Brain microvascular endothelial cell (primary cell): ENCODE measurements at regions not wholly inside any gene's neighbourhood (a gene's known extent, or its start where the extent isn't known, plus 50 kb on each side); places are given as distances from the start of the nearest gene placed in this dataset.

Experiments used
- DNase-seq: peaks from one replicate; pipeline ENCODE4 v3.0.0-alpha.2; 2020
- H3K27ac ChIP-seq: fragments of 250-450 bp; sonication (Bioruptor Pico); 2 replicates; pipeline ENCODE4 v1.5.1; 2020; ENCODE audit warnings: mild to moderate bottlenecking, moderate library complexity
- H3K27me3 ChIP-seq: fragments of 250-450 bp; sonication (Bioruptor Pico); replicated peaks from 2 replicates; pipeline ENCODE4 v1.5.1; 2020; ENCODE audit warnings: mild to moderate bottlenecking
- H3K36me3 ChIP-seq: fragments of 250-450 bp; sonication (Bioruptor Pico); replicated peaks from 2 replicates; pipeline ENCODE4 v1.5.1; 2020; ENCODE audit warnings: mild to moderate bottlenecking
- H3K4me3 ChIP-seq: 2 replicates; pipeline ENCODE4 v1.5.1; 2011; ENCODE audit warnings: low read depth, mild to moderate bottlenecking, control low read depth, low read length, moderate library complexity
- in situ Hi-C: cut with HindIII; loops from 2 replicates; pipeline ENCODE4 v1.10.0; 2017; ENCODE audit warnings: low sequenced_read_pairs, low pct_ligation_motif_present
- TF ChIP-seq, protein P1 (sequence below): IDR thresholded peaks from 2 replicates; pipeline ENCODE4 v1.5.1; 2011; ENCODE audit warnings: low read depth, mild to moderate bottlenecking, moderate library complexity, low read length, control low read depth, inconsistent platforms; ENCODE audit errors: missing control alignments

DNA sequence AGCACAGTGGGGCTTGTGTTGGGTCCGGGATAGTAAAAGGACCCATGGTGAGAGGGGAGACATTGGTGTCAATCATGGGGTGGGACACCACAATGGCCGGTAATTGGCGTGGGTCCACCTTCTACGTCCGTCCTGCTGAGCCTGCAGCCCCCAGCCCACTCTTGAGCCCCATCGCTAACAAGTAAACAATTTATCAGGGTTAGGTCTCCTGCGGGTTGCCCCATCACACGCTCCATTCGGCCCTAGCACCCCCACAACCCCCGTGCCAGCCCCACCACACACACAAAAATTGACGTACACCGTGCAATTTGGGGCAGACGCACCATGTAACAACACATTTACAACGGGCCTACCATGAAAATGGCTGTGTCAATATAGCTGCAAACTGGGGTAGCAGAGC, 86.5 kb upstream of the HTATIP2 start:
- in situ Hi-C loops, result no loop called here
- DNase-seq, result no peak

DNA sequence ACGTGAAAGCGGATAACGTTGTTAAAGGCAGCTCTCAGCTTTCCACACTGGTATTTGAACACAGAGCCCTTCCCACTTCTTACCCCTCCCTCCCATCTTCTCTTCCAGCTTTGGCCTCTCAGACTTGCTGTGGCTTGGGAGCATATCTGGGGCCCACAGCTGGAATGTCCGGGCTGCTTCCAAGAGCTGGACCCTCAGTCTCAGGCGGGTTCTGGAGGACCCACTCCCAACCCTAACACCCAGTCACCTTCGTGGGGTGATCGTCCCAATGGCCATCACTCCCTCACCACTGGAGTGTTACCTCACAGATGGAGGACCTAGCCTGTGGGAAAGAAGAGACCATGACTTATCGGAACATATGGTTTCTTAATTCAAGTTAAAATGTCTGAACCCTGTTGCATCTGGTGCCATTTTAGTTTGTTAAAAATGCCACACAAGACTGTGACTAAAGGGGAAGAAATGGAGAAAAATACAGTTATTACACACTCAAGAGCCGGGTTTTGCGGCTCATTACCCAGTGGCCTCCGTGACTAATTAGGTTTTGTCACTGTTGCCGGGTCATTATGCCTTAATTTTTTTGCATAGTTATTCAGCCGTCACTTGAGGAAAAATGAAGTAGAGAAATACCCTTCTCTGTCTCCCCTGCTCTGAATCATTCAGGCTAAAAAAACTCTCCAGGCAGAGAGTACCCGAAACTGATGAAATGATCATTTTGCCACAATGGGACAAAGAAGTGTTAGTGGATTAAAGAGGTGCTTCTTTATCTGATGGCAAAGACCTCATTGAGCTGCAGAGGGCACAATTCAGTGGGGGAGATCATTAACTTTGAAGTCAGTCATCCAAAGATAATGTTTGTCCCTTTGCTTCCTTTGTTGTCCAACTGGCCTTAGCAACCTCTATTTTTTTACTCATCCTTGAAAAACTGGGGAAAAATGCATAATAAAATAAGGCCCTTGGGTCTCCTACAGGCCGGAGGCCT, 87.2 kb upstream of the HTATIP2 start:
- TF ChIP-seq, protein P1, sequence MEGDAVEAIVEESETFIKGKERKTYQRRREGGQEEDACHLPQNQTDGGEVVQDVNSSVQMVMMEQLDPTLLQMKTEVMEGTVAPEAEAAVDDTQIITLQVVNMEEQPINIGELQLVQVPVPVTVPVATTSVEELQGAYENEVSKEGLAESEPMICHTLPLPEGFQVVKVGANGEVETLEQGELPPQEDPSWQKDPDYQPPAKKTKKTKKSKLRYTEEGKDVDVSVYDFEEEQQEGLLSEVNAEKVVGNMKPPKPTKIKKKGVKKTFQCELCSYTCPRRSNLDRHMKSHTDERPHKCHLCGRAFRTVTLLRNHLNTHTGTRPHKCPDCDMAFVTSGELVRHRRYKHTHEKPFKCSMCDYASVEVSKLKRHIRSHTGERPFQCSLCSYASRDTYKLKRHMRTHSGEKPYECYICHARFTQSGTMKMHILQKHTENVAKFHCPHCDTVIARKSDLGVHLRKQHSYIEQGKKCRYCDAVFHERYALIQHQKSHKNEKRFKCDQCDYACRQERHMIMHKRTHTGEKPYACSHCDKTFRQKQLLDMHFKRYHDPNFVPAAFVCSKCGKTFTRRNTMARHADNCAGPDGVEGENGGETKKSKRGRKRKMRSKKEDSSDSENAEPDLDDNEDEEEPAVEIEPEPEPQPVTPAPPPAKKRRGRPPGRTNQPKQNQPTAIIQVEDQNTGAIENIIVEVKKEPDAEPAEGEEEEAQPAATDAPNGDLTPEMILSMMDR, result no peak
- Histone ChIP-seq H3K27me3 (peaks cover 5% of the 10 kb centered on the region), H3K27ac (no peak overlapping the region), H3K4me3 (no peak overlapping the region), H3K36me3 (no peaks in the 10 kb centered on the region)
- DNase-seq, result no peak
- in situ Hi-C loops, result no loop called here

More for the DNA sequence above, 86.5 kb upstream of the HTATIP2 start:
- Histone ChIP-seq H3K4me3 (no peak overlapping the region), H3K27me3 (peaks cover 5% of the 10 kb centered on the region), H3K36me3 (no peaks in the 10 kb centered on the region), H3K27ac (no peak overlapping the region)
- TF ChIP-seq, protein P1, result no peak

DNA sequence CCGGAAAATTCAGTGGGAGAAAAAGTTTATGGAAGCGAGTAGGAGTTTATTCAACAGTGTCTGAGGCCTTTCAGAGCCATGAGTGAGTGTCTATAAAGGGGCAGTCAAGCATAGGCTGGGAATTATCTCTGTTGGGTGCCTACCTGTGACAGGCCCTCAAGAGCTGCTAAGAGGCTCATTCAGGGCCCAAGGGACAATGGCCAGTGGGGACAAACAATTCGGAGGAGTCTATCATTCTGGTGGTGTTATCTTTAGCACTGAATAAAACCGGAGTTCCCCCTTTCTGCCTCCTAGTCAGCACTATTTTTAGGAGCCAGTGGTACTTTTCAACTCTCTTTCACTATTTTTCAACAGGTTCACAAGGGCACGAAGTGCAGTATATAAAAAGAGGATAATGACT, 89.5 kb upstream of the HTATIP2 start:
- Histone ChIP-seq H3K27ac (no peak overlapping the region), H3K4me3 (no peak overlapping the region), H3K36me3 (no peaks in the 10 kb centered on the region), H3K27me3 (peaks cover 2% of the 10 kb centered on the region)
- TF ChIP-seq, protein P1, result no peak
- in situ Hi-C loops, result no loop called here
- no peak for DNase-seq

DNA sequence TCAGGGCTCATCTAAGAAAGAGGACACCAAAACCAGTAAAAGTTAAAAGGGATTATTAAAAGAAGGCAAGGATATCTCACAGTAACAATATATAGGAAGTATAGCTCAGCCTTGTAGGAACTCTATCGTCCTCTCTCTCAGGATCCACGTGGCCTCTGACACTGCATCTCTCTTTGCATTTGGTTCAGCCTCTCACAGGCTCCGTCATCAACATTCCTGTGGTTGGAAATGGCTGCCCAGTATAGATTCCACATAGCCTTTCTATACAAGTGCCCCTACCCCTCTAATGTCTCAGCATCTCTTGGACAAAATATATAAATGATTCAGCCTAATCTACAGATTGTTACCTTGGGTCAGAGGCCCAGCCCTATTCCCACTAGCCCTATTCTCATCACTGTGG, 101.3 kb upstream of the DBX1 start:
- no peak overlapping the region for H3K4me3 ChIP-seq
- in situ Hi-C loops, result no loop called here
- no peaks in the 10 kb centered on the region for H3K36me3 ChIP-seq
- H3K27me3 ChIP-seq, result peaks cover 2% of the 10 kb centered on the region
- TF ChIP-seq, protein P1, result no peak
- H3K27ac ChIP-seq, result no peak overlapping the region
- DNase-seq, result peak; percentile 23

DNA sequence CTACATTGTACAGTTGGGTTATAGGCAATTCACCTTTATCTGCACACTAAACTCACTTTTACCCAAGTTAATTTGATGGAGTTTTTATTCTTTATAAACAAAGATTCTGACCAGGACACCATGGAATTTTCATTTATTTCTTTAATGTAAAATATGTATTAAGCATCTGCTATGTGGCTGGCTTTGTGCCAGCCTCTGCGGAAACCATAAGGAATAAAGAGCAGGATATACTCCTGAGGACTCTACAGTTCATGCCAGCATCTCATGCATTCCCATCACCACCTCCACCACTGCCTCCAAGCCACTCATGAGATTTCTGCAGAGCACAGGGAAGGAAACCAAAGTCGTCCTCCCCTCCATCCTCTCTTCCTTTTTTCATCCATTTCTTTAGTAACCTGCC, 100.0 kb upstream of the DBX1 start:
- no peak for DNase-seq
- TF ChIP-seq, protein P1, result no peak
- Histone ChIP-seq H3K4me3 (no peak overlapping the region), H3K27me3 (peaks cover 2% of the 10 kb centered on the region), H3K36me3 (no peaks in the 10 kb centered on the region), H3K27ac (no peak overlapping the region)
- in situ Hi-C loops, result no loop called here

DNA sequence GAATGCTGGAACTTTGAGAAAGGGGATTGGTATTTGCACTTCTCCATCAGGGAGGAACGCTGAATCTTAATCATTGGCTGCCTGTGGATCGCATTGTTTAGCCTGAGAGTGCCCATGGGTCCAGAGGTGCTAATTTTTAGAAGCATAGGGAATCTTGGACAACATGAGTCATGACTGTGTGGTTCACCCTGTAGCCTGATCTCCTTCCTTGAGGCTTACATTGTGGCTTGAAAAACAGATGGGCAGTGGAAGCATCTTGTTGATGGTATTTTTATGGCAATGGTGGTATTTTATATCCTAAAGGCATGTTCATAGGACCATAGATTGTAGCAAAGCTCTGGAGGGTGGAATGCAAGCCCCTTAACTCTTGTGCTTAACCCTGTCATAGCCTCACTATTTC, 99.2 kb upstream of the DBX1 start:
- peaks cover 2% of the 10 kb centered on the region for H3K27me3 ChIP-seq
- H3K36me3 ChIP-seq, result no peaks in the 10 kb centered on the region
- no peak for DNase-seq
- TF ChIP-seq, protein P1, result no peak
- no peak overlapping the region for H3K4me3 ChIP-seq
- in situ Hi-C loops, result no loop called here
- H3K27ac ChIP-seq, result no peak overlapping the region
